GM12875 (cell line): ENCODE measurements at regions not wholly inside any gene's neighbourhood (a gene's known extent, or its start where the extent isn't known, plus 50 kb on each side); places are given as distances from the start of the nearest gene placed in this dataset.

ENCODE experiments used
- H3K4me3 ChIP-seq: one replicate; pipeline ENCODE4 v1.5.1; 2011; ENCODE audit warnings: low read depth, low read length, control low read depth
- CTCF ChIP-seq: IDR thresholded peaks from 2 replicates; pipeline ENCODE4 v1.5.1; 2011; ENCODE audit warnings: low read depth, mild to moderate bottlenecking, control low read depth, inconsistent platforms, low read length, moderate library complexity, borderline replicate concordance; ENCODE audit not compliant: insufficient read depth

GRCh38 chr2:111665011-111665410, 219.0 kb downstream of the ANAPC1 start:
- TF ChIP-seq CTCF, result no peak
- no peak overlapping the region for H3K4me3 ChIP-seq

GRCh38 chr2:111665551-111666116, 218.4 kb downstream of the ANAPC1 start:
- H3K4me3 ChIP-seq, result no peak overlapping the region
- no peak for TF ChIP-seq CTCF

DNA sequence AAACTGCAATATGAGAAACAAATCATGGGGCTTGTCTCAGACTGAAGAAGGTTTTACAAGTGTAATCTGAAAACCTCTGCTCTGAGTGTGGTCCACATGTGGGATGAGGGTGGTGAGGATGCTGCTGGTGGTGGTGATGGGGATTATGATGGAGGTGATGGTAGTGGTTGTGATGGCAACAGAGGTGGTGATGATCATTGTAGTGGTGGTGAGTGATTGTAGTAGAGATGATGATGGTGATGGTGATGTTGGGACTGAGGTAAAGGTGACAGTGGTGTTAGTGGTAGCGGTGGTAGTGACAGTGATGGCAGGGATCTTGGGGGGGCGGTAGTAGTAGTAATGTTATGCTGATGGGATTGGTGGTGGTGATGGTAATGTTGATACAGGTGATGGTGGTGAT, 217.8 kb downstream of the ANAPC1 start:
- no peak overlapping the region for H3K4me3 ChIP-seq
- TF ChIP-seq CTCF, result no peak

GRCh38 chr2:111667001-111667400, 217.0 kb downstream of the ANAPC1 start:
- no peak for TF ChIP-seq CTCF
- no peak overlapping the region for H3K4me3 ChIP-seq

- no peak overlapping the region for H3K4me3 ChIP-seq
- no peak for TF ChIP-seq CTCF
These were observed 216.3 kb downstream of the ANAPC1 start for GRCh38 chr2:111667542-111668273.

DNA sequence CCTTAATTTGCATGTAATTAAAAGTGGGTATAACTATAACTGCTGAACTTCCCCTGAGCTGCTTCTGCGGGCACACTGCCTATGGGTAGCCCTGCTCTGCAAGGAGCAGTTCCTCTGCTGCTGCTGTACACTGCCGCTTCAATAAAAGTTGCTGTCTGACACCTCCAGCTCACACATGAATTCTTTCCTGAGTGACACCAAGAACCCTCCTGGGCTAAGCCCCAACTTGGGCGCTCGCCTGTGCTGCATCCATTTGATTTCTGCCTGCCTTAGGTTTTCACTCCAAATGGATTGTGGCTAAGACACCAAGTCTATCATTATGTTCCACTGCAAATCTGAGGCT, 215.7 kb downstream of the ANAPC1 start:
- no peak overlapping the region for H3K4me3 ChIP-seq
- no peak for TF ChIP-seq CTCF

DNA sequence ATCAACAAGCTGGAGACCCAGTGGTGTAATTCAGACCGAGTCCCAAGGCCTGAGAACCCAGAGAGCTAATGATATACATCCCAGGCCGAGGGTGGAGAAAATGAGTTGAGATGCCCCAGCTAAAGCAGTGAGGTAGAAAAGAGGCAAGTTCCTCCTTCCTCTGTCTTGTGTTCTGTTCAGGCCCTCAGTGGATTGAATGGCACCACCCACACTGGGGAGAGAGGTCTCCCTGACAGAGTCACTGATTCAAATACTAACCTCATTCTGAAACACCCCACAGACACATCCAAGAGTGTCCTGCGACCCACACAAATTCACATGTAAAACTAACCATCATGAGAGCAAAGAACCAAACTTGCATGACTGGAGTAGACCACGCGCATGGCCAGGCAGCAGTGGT, 215.3 kb downstream of the ANAPC1 start:
- no peak overlapping the region for H3K4me3 ChIP-seq
- TF ChIP-seq CTCF, result no peak
